ENCODE measurements at regions not wholly inside any gene's neighbourhood (a gene's known extent, or its start where the extent isn't known, plus 50 kb on each side); places are given as distances from the start of the nearest gene placed in this dataset.
"Not testable (repeated sequence)": the region's sequence is repeated elsewhere in the genome, so short reads cannot be mapped to it uniquely, and the experiment has no call there.

- H3K23me2 ChIP-seq (ENCODE audit: low read depth, low read length); H3K23ac ChIP-seq (ENCODE audit: insufficient read length); H2AFZ ChIP-seq (ENCODE audit: low read length); H3K9me3 ChIP-seq (ENCODE audit: insufficient read depth in 2 of 2, low read depth in 1 of 2, low read length in 1 of 2); POLR2A ChIA-PET (ENCODE audit: partially characterized antibody); H2BK20ac ChIP-seq (ENCODE audit: low read length); H3K56ac ChIP-seq (replicated peaks; ENCODE audit: insufficient read length, low read depth, low read length); FAIRE-seq; H2BK15ac ChIP-seq (ENCODE audit: low read length); H4K91ac ChIP-seq (replicated peaks; ENCODE audit: insufficient read length, low read length); H3K4me2 ChIP-seq (ENCODE audit: insufficient read depth in 1 of 2, low read depth in 2 of 2, low read length in 2 of 2); H3K18ac ChIP-seq (ENCODE audit: extremely low read depth, low read length); H3K27me3 ChIP-seq (replicated peaks in 1 of 4; ENCODE audit: control insufficient read depth in 3 of 4, extremely low read depth in 1 of 4, insufficient read depth in 3 of 4, low read length in 3 of 4); H3K79me1 ChIP-seq (ENCODE audit: low read depth, low read length); H3K4me3 ChIP-seq (ENCODE audit: extremely low read depth in 1 of 4, insufficient read depth in 2 of 4, low read depth in 3 of 4, low read length in 4 of 4); H4K8ac ChIP-seq (ENCODE audit: extremely low read depth, insufficient read depth, low read length); H2BK5ac ChIP-seq (ENCODE audit: low read depth, low read length); H3K79me2 ChIP-seq (ENCODE audit: control insufficient read depth in 1 of 2, insufficient read depth in 2 of 2, low read length in 2 of 2); H4K5ac ChIP-seq (ENCODE audit: insufficient read length, low read depth, low read length); H2BK120ac ChIP-seq (replicated peaks; ENCODE audit: low read depth, low read length); H4K20me1 ChIP-seq (replicated peaks in 1 of 2; ENCODE audit: control insufficient read depth in 1 of 2, insufficient read depth in 2 of 2, low read length in 2 of 2); H3K14ac ChIP-seq (ENCODE audit: insufficient read length); H3K36me3 ChIP-seq (ENCODE audit: control insufficient read depth in 2 of 4, insufficient read depth in 4 of 4, low read length in 3 of 4); H2BK12ac ChIP-seq (ENCODE audit: low read depth, low read length); H2AK5ac ChIP-seq (ENCODE audit: low read depth, low read length); CTCF ChIA-PET (ENCODE audit: partially characterized antibody); DNase-seq (ENCODE audit: low read depth in 1 of 2, low spot score in 2 of 2); H3K27ac ChIP-seq (ENCODE audit: low read depth, low read length); H3K4ac ChIP-seq (replicated peaks; ENCODE audit: insufficient read length, low read depth, low read length); H3K9ac ChIP-seq (replicated peaks in 1 of 4; ENCODE audit: extremely low read depth in 1 of 4, low read depth in 3 of 4, low read length in 3 of 4); H3K4me1 ChIP-seq (replicated peaks in 1 of 4; ENCODE audit: control insufficient read depth in 3 of 4, insufficient read depth in 4 of 4, low read length in 3 of 4): not testable (repeated sequence)
- WGBS, 2 experiments (ENCODE audit: extremely low coverage in 1 of 2, insufficient coverage in 1 of 2, insufficient read length in 1 of 2, insufficient replicate concordance in 2 of 2, low coverage in 1 of 2, low lambda C conversion rate in 2 of 2, missing lambda C conversion rate in 1 of 2), result 92% methylated on average over 12 of the region's 16 CpGs; no CpG with 5 or more reads in 1 of the 2 experiments
These were observed 205.6 kb downstream of the HIBADH start for GRCh38 chr7:27457120-27457519.
